GM12878 (cell line): ENCODE measurements at regions not wholly inside any gene's neighbourhood (a gene's known extent, or its start where the extent isn't known, plus 50 kb on each side); places are given as distances from the start of the nearest gene placed in this dataset.

Experiments used
- ATAC-seq: fragments of 200-7000 bp; cut with Tn5 transposase; 3 replicates; pipeline ENCODE4 v1.9.1; 2020; ENCODE audit warnings: mild to moderate bottlenecking, moderate library complexity
- BruUV-seq: library from RNA; stranded (reverse); fragments of 400-500 nt; replicated peaks from 2 replicates; lab custom pipeline; 2021; lab: Mats Ljungman, UMichigan
- CTCF ChIA-PET: fragments of 300-600 bp; sonication (Branson Sonifier 250); formaldehyde crosslinking; extraction: SDS; loops from one replicate; lab custom pipeline; 2021; ENCODE audit warnings: inconsistent platforms; lab: Yijun Ruan, JAX
- POLR2A ChIA-PET: fragments of 350-600 bp; formaldehyde crosslinking; extraction: SDS; loops from one replicate; lab custom pipeline; 2021; ENCODE audit warnings: inconsistent platforms; lab: Charles Lee
- RAD21 ChIA-PET: fragments of 300-600 bp; sonication (Branson Sonifier 250); formaldehyde crosslinking; loops from one replicate; lab custom pipeline; 2023; ENCODE audit warnings: antibody characterized with exemption; ENCODE audit not compliant: unreplicated experiment; lab: Charles Lee
- SMC1A ChIA-PET: fragments of 300-600 bp; sonication (Branson Sonifier 250); formaldehyde crosslinking; loops from one replicate; lab custom pipeline; 2023; ENCODE audit not compliant: unreplicated experiment, uncharacterized antibody; lab: Charles Lee
- DNase-seq: peaks from one replicate; pipeline ENCODE4 v3.0.0-alpha.2; 2011; ENCODE audit warnings: low read depth, low spot score
- FAIRE-seq: peaks from 3 replicates; lab custom pipeline; 2011; peaks lifted over from hg19 to GRCh38; lab: Jason Lieb, UNC
- H2AFZ ChIP-seq: 2 replicates; pipeline ENCODE4 v1.6.0; 2011; ENCODE audit warnings: low read depth, low read length, control low read depth; ENCODE audit not compliant: control insufficient read depth
- H3K27ac ChIP-seq: 2 replicates; pipeline ENCODE4 v1.5.1; 2011; ENCODE audit warnings: control low read depth; ENCODE audit not compliant: control insufficient read depth, insufficient read depth
- H3K27me3 ChIP-seq, 2 experiments: replicated peaks in 1 of 2; 2 replicates each; pipeline versions ENCODE4 v1.6.0 to v1.6.1; 2011; ENCODE audit warnings: low read length in 1 of 2; ENCODE audit not compliant: control insufficient read depth in 2 of 2, insufficient read depth in 2 of 2
- H3K36me3 ChIP-seq, 2 experiments: 2 replicates each; pipeline ENCODE4 v1.5.1; 2011; ENCODE audit warnings: low read length in 1 of 2; ENCODE audit not compliant: control insufficient read depth in 2 of 2, insufficient read depth in 2 of 2
- H3K4me1 ChIP-seq: 2 replicates; pipeline ENCODE4 v1.6.1; 2011; ENCODE audit warnings: mild to moderate bottlenecking, low read length, moderate library complexity, mixed read lengths; ENCODE audit not compliant: control insufficient read depth, insufficient read depth
- H3K4me2 ChIP-seq: 2 replicates; pipeline ENCODE4 v1.6.0; 2011; ENCODE audit warnings: control low read depth; ENCODE audit not compliant: control insufficient read depth, insufficient read depth
- H3K4me3 ChIP-seq: fragments of 200-600 bp; sonication (generic); 2 replicates; pipeline ENCODE4 v1.5.1; 2016
- H3K79me2 ChIP-seq: 2 replicates; pipeline ENCODE4 v1.6.0; 2011; ENCODE audit warnings: low read length; ENCODE audit not compliant: control insufficient read depth, insufficient read depth
- H3K9ac ChIP-seq: 2 replicates; pipeline ENCODE4 v1.8.0; 2011; ENCODE audit warnings: low read length, control low read depth, mixed read lengths; ENCODE audit not compliant: control insufficient read depth, insufficient read depth
- H3K9me3 ChIP-seq: replicated peaks from 3 replicates; pipeline ENCODE4 v1.5.1; 2011; ENCODE audit warnings: mild to moderate bottlenecking, low read length; ENCODE audit not compliant: control insufficient read depth, insufficient read depth
- H4K20me1 ChIP-seq: 2 replicates; pipeline ENCODE4 v1.6.0; 2011; ENCODE audit not compliant: control insufficient read depth, insufficient read depth
- ATF3 ChIP-seq: IDR thresholded peaks from 2 replicates; pipeline ENCODE4 v1.6.1; 2011; ENCODE audit warnings: low read depth, mild to moderate bottlenecking, low read length, moderate library complexity, borderline replicate concordance; ENCODE audit errors: extremely low read depth
- CREM ChIP-seq: IDR thresholded peaks from 2 replicates; pipeline ENCODE4 v1.6.1; 2014; ENCODE audit warnings: antibody characterized with exemption, low read depth
- E4F1 ChIP-seq: fragments of 450-650 bp; IDR thresholded peaks from 2 replicates; pipeline ENCODE4 v1.6.1; 2018; ENCODE audit warnings: borderline replicate concordance, mild to moderate bottlenecking; ENCODE audit not compliant: partially characterized antibody
- EED ChIP-seq: sonication (generic); IDR thresholded peaks from 2 replicates; pipeline ENCODE4 v1.6.1; 2016; ENCODE audit warnings: antibody characterized with exemption, low read depth
- GABPA ChIP-seq: IDR thresholded peaks from 2 replicates; pipeline ENCODE4 v1.6.1; 2014; ENCODE audit warnings: antibody characterized with exemption, low read depth, mild to moderate bottlenecking, inconsistent platforms
- HCFC1 ChIP-seq: fragments of 150-350 bp; IDR thresholded peaks from 2 replicates; pipeline ENCODE4 v1.6.1; 2014; ENCODE audit warnings: low read length
- MXI1 ChIP-seq: fragments of 150-350 bp; IDR thresholded peaks from 2 replicates; pipeline ENCODE4 v1.6.1; 2011; ENCODE audit warnings: low read depth, mild to moderate bottlenecking, inconsistent platforms, low read length, improper control_type of control experiment
- NFIC ChIP-seq: IDR thresholded peaks from 2 replicates; pipeline ENCODE4 v1.6.1; 2012; ENCODE audit warnings: low read depth, mild to moderate bottlenecking, inconsistent platforms, low read length, moderate library complexity
- NR2C2 ChIP-seq: IDR thresholded peaks from 2 replicates; pipeline ENCODE4 v1.6.1; 2011; ENCODE audit warnings: borderline replicate concordance, low read depth; ENCODE audit not compliant: control insufficient read depth, insufficient read length
- POU2F2 ChIP-seq: IDR thresholded peaks from 3 replicates; pipeline ENCODE4 v1.6.1; 2011; ENCODE audit warnings: low read depth, mild to moderate bottlenecking, low read length, borderline replicate concordance
- PRDM15 ChIP-seq: fragments of 450-650 bp; formaldehyde crosslinking; IDR thresholded peaks from 2 replicates; pipeline ENCODE4 v1.4.0; 2020; ENCODE audit warnings: mild to moderate bottlenecking, moderate library complexity
- RCOR1 ChIP-seq: conservative IDR thresholded peaks from 2 replicates; pipeline ENCODE4 v1.6.1; 2012; ENCODE audit warnings: low read depth, low read length, improper control_type of control experiment
- TAF1 ChIP-seq: IDR thresholded peaks from 2 replicates; pipeline ENCODE4 v1.6.1; 2011; ENCODE audit warnings: mild to moderate bottlenecking, low read depth, low read length, borderline replicate concordance
- YBX1 ChIP-seq: fragments of 450-650 bp; IDR thresholded peaks from 2 replicates; pipeline ENCODE4 v1.6.1; 2016; ENCODE audit warnings: antibody characterized with exemption
- ZNF207 ChIP-seq: fragments of 450-650 bp; IDR thresholded peaks from 2 replicates; pipeline ENCODE4 v1.6.1; 2014; ENCODE audit warnings: antibody characterized with exemption, mild to moderate bottlenecking, borderline replicate concordance
- ZNF622 ChIP-seq: fragments of 450-650 bp; IDR thresholded peaks from 2 replicates; pipeline ENCODE4 v1.6.1; 2017; ENCODE audit warnings: mild to moderate bottlenecking, inconsistent platforms
- ZSCAN29 ChIP-seq: fragments of 450-650 bp; IDR thresholded peaks from 2 replicates; pipeline ENCODE4 v1.6.1; 2017; ENCODE audit warnings: mild to moderate bottlenecking, moderate library complexity
- WGBS: methylation state at CpG from one replicate; pipeline ENCODE4 v1.1.6; 2016; ENCODE audit warnings: low lambda C conversion rate; ENCODE audit not compliant: insufficient replicate concordance, insufficient coverage; ENCODE audit errors: missing lambda C conversion rate; 5-methylcytosine and 5-hydroxymethylcytosine counted together
- in situ Hi-C: fragments of 300-500 bp; cut with MboI; formaldehyde crosslinking; loops from 9 replicates; pipeline ENCODE4 v1.14.3; 2018; ENCODE audit warnings: mixed read lengths
- intact Hi-C: fragments of 100-400 bp; cut with micrococcal nuclease; formaldehyde crosslinking; loops from one replicate; pipeline ENCODE4 v1.14.2; 2022; ENCODE audit not compliant: unreplicated experiment

GRCh38 chr4:10765386-10765785, 80.8 kb upstream of the CLNK start (continued):
- no peak for TF ChIP-seq PRDM15
- no peak for TF ChIP-seq E4F1
- no peak for TF ChIP-seq MXI1
- TF ChIP-seq NFIC = no peak
- TF ChIP-seq POU2F2 = no peak
- no peak for TF ChIP-seq ZSCAN29
- TF ChIP-seq, all 136 proteins: peak for 0

- Histone ChIP-seq H3K79me2 (no peaks in the 10 kb centered on the region), H3K27me3 (no peaks in the 10 kb centered on the region), H3K27ac (no peak overlapping the region), H2AFZ (no peak overlapping the region), H4K20me1 (no peaks in the 10 kb centered on the region), H3K36me3 (no peaks in the 10 kb centered on the region), H3K9me3 (peaks cover 3% of the 10 kb centered on the region), H3K4me3 (no peak overlapping the region), H3K9ac (no peak overlapping the region), H3K4me1 (no peaks in the 10 kb centered on the region), H3K4me2 (no peak overlapping the region)
- 97% methylated on average over 4 of the region's 4 CpGs for WGBS
- ATAC-seq = no peak
- ChIA-PET POLR2A (interaction anchor here (0.5 kb wide), 1 partner anchor 9 kb away, joined by 3 read pairs; no protein-coding TSS in a partner anchor), RAD21 (no interaction called here), SMC1A (interaction anchor here (1.1 kb wide), 1 partner anchor 20 kb away, joined by 3 read pairs; no protein-coding TSS in a partner anchor), CTCF (interaction anchor here (1.0 kb wide), 1 partner anchor 12 kb away, joined by 3 read pairs; no protein-coding TSS in a partner anchor)
- no peak for DNase-seq
- no TSS peak for BruUV-seq
- intact Hi-C loops = no loop called here
- no peak for FAIRE-seq
- no peak for TF ChIP-seq RCOR1
- no peak for TF ChIP-seq NR2C2
- TF ChIP-seq YBX1 = no peak
- TF ChIP-seq EED = no peak
- TF ChIP-seq TAF1 = no peak
- TF ChIP-seq GABPA = no peak
- no peak for TF ChIP-seq HCFC1
- TF ChIP-seq ATF3 = no peak
- TF ChIP-seq CREM = no peak
- no peak for TF ChIP-seq ZNF207
- TF ChIP-seq ZNF622 = no peak
- in situ Hi-C loops = no loop called here
Observed at GRCh38 chr4:10762561-10762960, 78.0 kb upstream of the CLNK start.
